ENCODE measurements at regions not wholly inside any gene's neighbourhood (a gene's known extent, or its start where the extent isn't known, plus 50 kb on each side); places are given as distances from the start of the nearest gene placed in this dataset.

DNA sequence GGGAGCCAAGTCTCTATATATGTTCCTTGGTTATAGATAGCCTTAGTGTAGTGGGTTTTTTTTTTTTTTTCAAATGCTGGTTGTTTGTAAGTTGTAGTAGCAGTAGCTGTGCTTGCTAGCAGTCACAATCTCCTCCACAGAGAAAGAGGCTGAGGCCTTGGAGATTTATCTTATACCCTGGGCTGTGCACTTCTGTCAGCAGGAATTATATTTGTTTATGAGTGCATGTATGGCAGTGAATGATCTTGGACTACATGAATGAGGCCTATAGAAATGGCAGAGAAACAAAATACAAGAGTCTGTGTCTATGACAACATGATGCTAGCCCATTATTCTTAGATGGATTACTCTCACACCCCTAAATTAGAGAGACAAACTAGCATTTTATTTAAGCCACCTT is 1674.2 kb upstream of the ADGRL3 start:
- no peak for DNase-seq (ENCODE audit: low read depth in 2 of 2)
- H3K4me3 ChIP-seq (replicated peaks in 1 of 2; ENCODE audit: low read depth in 2 of 2, low read length in 2 of 2): no peak overlapping the region
- TF ChIP-seq, protein P1, sequence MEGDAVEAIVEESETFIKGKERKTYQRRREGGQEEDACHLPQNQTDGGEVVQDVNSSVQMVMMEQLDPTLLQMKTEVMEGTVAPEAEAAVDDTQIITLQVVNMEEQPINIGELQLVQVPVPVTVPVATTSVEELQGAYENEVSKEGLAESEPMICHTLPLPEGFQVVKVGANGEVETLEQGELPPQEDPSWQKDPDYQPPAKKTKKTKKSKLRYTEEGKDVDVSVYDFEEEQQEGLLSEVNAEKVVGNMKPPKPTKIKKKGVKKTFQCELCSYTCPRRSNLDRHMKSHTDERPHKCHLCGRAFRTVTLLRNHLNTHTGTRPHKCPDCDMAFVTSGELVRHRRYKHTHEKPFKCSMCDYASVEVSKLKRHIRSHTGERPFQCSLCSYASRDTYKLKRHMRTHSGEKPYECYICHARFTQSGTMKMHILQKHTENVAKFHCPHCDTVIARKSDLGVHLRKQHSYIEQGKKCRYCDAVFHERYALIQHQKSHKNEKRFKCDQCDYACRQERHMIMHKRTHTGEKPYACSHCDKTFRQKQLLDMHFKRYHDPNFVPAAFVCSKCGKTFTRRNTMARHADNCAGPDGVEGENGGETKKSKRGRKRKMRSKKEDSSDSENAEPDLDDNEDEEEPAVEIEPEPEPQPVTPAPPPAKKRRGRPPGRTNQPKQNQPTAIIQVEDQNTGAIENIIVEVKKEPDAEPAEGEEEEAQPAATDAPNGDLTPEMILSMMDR (IDR thresholded peaks at IDR 0.05; ENCODE audit: low read depth, low read length): no peak

DNA sequence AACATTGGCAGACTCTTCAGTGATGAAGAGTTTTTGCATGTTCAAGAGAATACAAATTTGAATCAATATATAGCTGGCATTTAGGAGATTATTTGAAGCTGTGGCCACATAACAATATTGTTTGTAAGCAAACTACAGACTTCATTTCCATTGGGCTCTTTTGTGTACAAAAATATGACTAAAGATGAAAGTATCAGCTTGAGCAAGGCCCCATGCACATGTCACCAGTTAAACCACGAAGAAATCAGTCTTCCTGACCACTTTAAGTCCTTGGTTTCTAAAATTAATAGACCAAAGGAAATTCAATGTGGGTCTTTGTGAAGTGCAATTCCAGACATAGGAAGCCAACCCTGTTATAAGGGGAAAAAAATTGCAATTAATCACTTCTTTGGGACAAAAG is 1664.6 kb upstream of the ADGRL3 start:
- H3K4me3 ChIP-seq (replicated peaks in 1 of 2; ENCODE audit: low read depth in 2 of 2, low read length in 2 of 2): no peak overlapping the region
- no peak for DNase-seq (ENCODE audit: low read depth in 2 of 2)
- TF ChIP-seq, protein P1 (IDR thresholded peaks at IDR 0.05; ENCODE audit: low read depth, low read length): no peak

DNA sequence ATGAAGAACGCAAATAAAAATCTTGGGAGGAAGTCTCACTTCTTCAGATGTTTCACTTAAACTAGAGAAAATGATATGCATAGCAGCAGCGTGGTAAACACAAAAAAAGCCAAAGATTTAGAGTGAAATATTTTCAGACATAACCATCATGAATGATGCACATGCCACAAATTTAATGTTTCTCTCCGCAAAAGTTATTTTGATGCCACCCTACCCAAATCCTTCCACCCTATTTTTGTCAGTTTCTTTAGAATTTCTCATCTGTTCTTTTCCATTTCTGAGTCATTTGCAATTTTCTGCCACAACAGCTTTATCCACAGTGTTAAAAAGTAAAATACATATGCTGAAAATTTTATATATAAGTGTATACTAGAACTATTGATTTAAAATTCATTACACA is 1663.7 kb upstream of the ADGRL3 start:
- no peak overlapping the region for H3K4me3 ChIP-seq (replicated peaks in 1 of 2; ENCODE audit: low read depth in 2 of 2, low read length in 2 of 2)
- TF ChIP-seq, protein P1 (IDR thresholded peaks at IDR 0.05; ENCODE audit: low read depth, low read length): no peak
- no peak for DNase-seq (ENCODE audit: low read depth in 2 of 2)

DNA sequence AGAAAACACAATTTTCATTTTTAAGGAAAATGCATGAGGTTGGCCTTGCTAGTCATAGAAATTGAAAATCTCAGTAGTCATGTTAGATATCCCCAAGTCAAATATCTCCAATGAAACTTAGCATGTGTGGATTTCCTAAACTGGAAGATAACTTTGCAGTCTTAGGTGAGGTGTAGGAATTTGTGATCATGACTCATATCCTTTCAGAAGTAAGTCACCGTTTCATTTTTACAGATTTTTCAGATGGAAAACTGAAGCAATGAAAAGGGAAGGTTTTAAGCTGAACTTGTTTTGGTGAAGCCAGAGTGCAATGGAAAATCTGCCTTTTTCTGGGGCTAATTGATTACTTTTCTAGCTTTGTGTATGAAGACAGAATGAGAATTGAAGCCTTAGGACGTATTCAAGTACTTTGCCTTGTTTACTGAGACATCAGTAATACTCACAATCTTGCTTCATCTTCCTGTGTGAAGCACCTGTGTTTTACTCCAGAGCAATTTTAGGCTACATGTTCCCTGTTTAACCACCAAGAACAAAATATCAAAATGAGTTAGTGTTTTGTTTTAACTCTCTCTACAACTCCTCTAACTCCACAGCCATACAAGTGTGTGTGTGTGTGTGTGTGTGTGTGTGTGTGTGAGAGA is 1662.8 kb upstream of the ADGRL3 start:
- TF ChIP-seq, protein P1 (IDR thresholded peaks at IDR 0.05; ENCODE audit: low read depth, low read length): no peak
- peak in 1 of 2 donors; percentile 5 for DNase-seq (ENCODE audit: low read depth in 2 of 2)
- H3K4me3 ChIP-seq (replicated peaks in 1 of 2; ENCODE audit: low read depth in 2 of 2, low read length in 2 of 2): no peak overlapping the region

DNA sequence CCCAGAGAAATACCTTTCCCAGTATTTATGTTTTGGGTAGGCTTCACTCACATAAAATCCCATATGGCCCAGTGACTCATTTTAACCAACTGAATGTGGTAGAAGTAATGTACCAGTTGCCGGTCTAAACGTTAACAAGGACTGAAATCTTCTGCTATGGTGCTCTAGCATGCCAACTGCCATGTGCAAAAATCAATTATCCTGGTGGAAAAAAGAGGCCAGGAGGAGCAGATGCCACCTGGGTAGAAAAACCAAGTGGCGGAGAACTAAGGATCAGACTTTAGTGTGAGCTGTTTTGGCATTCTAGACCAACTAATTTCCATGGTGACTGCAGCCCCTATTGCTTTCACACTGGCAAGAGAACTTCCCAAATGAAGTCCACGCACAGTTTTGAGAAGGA is 1660.7 kb upstream of the ADGRL3 start:
- H3K4me3 ChIP-seq (replicated peaks in 1 of 2; ENCODE audit: low read depth in 2 of 2, low read length in 2 of 2): no peak overlapping the region
- TF ChIP-seq, protein P1 (IDR thresholded peaks at IDR 0.05; ENCODE audit: low read depth, low read length): no peak
- DNase-seq (ENCODE audit: low read depth in 2 of 2): no peak

DNA sequence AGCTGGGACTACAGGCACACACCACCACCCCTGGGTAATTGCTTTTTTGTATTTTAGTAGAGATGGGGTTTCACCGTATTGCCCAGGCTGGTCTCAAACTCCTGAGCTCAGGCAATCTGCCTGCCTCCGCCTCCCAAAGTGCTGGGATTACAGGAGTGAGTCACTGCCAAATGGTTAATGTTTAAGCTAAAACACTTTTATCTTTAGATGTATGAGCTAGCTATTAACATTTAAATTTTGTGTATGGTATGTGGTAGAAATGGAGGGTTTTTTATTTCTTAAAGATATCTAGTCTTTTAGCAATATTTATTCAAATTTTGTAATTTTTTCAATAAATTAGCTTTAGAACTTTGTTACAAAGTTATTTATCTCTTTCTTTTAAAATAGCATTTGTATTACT is 1659.8 kb upstream of the ADGRL3 start:
- DNase-seq (ENCODE audit: low read depth in 2 of 2): no peak
- H3K4me3 ChIP-seq (replicated peaks in 1 of 2; ENCODE audit: low read depth in 2 of 2, low read length in 2 of 2): no peak overlapping the region
- TF ChIP-seq, protein P1 (IDR thresholded peaks at IDR 0.05; ENCODE audit: low read depth, low read length): no peak
